Activated CD4-positive, alpha-beta T cell treated with anti-CD3 and anti-CD28 coated beads for 48 hours (primary cell): ENCODE measurements at regions not wholly inside any gene's neighbourhood (a gene's known extent, or its start where the extent isn't known, plus 50 kb on each side); places are given as distances from the start of the nearest gene placed in this dataset.
"Not testable (repeated sequence)": the region's sequence is repeated elsewhere in the genome, so short reads cannot be mapped to it uniquely, and the experiment has no call there.

Experiments
- DNase-seq: peaks from one replicate; pipeline ENCODE4 v3.0.0-alpha.2; 2020

GRCh38 chr3:22720596-22720995 lies 482.5 kb upstream of the UBE2E2 start:
- DNase-seq, result no peak

- DNase-seq, result no peak
These were observed 478.7 kb upstream of the UBE2E2 start for GRCh38 chr3:22724420-22724819.

DNA sequence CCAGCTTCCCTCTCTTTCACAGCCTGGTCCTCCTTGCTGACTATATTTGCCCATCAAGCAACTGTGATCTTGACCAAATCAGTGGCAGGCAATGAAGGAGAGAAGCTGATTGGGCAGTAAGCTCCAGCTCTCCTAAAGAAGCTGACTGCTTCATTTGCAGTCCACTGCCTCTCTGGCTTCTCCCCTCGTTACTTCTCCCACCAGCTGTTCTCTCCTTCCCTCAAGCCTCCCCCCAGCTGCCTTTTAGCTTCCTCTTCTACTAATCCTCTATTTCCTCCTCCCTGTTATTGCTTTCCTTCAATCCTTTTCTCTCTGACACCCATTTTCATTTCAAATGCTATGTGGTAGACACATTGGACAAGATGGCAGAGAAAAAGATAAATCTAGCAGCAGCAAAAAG lies 474.7 kb upstream of the UBE2E2 start:
- no peak for DNase-seq

DNA sequence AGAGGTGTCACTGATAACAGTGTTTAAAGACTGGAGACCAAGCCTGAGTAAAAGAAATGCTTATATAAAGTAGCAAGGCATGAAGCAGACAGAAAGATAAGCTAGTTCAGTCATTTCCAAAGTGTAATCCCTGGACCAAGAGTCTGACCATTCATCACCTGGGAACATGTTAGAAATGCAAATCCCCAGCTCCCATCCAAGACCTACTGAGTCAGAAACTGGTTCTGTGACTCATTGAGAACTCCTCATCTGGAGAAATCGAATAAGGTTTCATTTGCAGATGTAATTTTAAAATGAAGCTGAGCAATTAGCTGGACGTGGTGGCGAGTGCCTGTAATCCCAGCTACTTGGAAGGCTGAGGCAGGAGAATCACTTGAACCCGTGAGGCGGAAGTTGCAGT lies 473.9 kb upstream of the UBE2E2 start:
- no peak for DNase-seq

DNA sequence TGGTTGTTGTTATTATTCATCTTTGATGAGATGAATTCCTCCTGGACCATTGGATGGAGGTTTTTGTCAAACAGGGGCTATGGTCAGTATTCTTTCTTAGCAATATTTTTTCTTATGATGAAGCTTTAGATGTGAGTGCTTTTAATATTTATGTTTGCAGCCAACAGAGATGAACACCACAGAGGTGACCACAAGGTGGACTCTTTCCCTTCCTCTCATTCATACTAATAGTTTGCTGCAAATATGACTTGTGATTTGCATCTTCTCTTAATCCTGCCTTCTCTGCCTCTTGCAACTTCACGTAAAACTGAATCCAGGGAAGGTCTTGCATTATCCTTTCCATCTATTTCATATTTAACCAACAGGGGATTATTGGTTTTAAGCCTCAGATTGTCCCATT lies 473.1 kb upstream of the UBE2E2 start:
- no peak for DNase-seq

- no peak for DNase-seq
These were observed 472.4 kb upstream of the UBE2E2 start for GRCh38 chr3:22730701-22731100.

GRCh38 chr3:22731901-22732300 lies 471.2 kb upstream of the UBE2E2 start:
- DNase-seq, result no peak

- DNase-seq, result no peak
These were observed 470.5 kb upstream of the UBE2E2 start for GRCh38 chr3:22732641-22733040.

GRCh38 chr3:22734207-22734606 lies 468.9 kb upstream of the UBE2E2 start:
- no peak for DNase-seq

DNA sequence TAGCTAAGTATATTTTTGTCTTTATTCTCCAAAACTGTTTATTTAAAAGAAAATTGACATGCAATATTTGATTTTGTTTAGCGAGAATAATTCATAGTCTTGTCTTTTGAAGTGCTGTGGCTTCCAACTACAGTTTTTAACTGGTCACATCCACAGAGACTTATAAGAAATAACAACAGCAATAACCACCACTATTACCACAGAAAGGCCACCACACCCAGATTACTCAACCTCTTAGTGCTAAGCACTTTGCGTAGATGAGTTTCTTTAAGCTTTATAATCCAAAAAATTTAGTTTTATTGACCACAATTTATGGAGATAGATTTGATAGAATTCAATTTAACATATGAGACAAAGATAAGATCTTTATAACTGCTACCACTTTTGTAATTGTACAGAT lies 468.4 kb upstream of the UBE2E2 start:
- DNase-seq, result no peak

- no peak for DNase-seq
These were observed 467.8 kb upstream of the UBE2E2 start for GRCh38 chr3:22735373-22735772.

GRCh38 chr3:22743386-22743785 lies 459.7 kb upstream of the UBE2E2 start:
- not testable (repeated sequence) for DNase-seq

GRCh38 chr3:22745321-22745720 lies 457.8 kb upstream of the UBE2E2 start:
- no peak for DNase-seq

DNA sequence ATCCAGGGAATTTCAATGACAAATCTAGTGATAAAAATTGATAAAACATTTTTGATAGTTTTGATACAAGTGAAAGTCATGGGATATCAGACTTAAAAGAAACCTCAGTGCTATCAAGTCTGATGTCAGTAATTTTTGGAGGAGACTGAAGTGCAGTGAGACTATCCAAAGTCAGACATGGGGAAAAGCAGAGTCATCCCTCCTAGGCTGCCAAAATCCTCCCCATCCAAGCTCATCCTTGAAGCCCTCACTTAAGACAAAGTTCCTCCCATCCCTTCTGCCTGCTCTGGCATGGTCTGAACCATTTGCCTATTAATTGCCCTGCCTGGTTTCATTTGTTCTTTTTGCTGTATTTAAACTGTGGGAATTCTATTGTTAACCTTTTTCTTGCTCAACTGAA lies 456.9 kb upstream of the UBE2E2 start:
- no peak for DNase-seq

DNA sequence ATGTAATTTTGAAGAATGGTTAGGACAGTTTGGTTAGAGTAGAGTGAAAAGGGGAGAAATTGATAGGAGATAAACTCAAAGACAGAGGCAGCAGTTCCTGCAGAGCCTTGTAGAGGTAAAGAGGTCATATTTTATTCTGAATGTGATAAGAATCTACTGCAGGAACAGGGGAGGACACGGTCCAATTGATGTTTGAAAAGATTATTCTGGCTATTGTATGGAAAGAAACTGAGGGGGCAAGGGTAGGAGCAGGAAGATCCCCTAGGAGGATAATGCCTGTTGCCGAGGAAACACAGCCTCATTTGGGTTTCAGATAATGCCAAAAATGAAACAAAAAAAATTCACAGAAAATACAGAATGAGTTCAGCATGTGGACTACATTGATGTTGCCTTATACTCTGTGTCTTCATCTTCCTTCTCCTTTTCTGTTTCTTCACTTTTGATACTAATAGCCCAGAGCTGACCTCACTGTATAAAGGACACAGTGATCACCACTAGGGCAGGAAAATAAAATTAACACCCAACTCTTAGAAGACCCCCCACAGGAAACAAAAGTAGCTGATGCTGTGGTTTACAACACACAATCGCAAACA lies 454.6 kb upstream of the UBE2E2 start:
- DNase-seq, result no peak

- DNase-seq, result no peak
These were observed 443.4 kb upstream of the UBE2E2 start for GRCh38 chr3:22759636-22760310.

DNA sequence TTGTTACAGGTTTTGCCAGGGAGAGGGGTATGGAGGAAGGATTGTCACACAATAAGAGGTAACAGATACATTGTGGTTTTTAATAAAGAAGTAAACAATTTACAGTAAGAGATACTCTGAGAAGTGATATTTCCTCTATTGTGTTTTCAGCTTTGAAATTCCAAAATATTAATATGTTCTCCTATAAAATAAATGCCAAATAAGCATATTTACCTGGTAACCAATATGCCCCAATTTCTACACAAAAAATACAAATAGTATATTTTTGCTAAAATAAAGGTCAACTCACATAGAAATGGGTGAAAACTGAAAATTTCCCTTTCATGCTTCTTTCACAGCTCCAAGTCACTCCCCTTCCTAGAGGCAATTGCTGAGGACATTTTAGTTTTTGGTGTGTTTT lies 437.4 kb upstream of the UBE2E2 start:
- no peak for DNase-seq

GRCh38 chr3:22777834-22778233 lies 425.3 kb upstream of the UBE2E2 start:
- no peak for DNase-seq

- DNase-seq, result no peak
These were observed 423.4 kb upstream of the UBE2E2 start for GRCh38 chr3:22779737-22780136.

DNA sequence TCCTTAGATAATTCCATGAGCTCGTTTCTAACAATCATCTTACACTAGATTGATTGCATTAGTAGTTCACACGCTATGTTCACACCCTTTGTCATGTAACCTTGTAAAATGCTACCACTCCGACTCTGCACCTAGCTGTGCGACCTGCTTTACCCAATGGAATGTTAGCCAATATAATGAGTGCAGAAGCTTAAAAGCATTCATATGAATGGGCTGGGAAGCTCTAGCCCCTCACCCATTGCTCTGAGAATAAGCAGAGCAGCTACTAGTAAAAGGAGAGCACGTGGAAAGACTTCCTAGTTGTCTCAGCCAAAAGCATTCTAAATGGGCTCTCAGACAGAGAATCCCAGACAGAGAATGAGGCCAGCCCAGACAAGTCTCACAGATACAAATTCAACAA lies 410.6 kb upstream of the UBE2E2 start:
- no peak for DNase-seq

DNA sequence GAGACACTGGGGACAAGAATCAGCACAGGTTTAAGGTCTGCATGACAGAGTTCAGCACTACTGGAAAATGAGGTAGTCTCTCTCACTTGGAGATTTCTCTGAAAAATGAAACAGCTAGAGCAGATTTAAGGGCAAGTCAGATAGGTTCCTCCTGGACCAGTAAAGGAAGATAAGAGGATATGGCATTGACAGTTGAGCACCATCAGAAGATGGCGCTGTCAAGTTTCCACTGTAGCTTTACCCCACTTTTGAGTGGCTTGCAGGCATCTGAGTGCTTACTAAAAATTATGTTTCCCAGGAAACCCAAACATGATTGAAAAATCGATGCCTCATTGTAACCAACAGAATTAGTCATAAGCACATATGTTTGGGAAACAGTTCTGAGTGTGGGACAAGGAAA lies 407.2 kb upstream of the UBE2E2 start:
- no peak for DNase-seq

DNA sequence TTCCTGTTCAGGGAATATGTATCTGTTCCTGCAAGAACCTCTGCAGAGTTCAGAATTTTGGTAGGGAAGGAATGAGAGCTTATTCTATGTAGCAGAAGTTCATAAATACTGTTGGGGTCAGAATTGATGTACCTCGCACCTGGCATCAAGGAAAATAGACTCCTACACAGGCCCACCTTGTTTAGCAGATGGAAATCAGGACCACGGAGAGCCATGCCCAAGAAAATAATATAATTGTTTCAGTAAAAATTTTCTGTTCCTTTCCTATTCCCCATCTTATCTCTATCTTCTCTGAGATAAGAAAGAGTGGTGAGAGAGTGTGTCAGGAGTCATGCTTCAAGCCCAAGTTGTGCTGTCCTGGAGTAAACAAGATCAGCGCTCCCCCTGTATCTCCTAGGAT lies 404.7 kb upstream of the UBE2E2 start:
- DNase-seq, result no peak

DNA sequence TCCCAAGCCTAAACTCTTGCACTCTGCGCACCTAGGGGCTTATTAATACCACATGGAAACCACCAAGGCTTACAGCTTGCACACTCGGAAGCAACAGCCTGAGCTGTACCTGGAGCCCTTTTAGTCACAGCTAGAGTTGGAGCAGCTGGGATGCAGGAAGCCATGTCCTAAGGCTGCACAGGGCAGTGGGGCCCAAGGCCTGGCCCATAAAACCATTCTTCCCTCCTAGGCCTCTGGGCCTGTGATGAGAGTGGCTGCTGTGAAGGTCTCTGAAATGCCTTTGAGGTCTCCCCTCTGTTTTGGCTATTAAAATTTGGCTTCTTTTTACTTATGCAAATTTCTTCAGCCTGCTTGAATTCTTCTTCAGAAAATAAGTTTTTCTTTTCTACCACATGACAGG lies 383.9 kb upstream of the UBE2E2 start:
- DNase-seq, result no peak

DNA sequence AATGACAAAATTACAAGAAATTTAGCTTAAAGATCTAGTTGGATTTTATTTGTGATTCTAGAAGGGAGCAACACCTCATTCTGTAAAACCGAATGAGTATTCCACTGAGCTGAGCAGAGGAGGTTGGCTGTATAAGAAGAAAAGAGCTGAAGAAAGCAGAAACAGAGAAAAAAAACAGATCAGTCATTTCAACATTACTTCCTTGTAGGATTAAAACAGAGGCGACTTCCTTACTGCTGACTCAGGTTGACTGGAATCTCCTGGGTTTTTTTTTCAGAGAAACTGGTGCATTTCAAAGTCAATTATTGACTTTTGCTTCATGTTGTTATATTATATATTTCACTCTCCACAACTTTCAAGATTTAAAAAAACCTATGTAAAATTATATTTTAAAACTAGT lies 368.1 kb upstream of the UBE2E2 start:
- DNase-seq, result no peak

GRCh38 chr3:22836131-22836530 lies 367.0 kb upstream of the UBE2E2 start:
- DNase-seq, result no peak
